Skeletal muscle tissue (tissue), 3 donors: ENCODE measurements at regions not wholly inside any gene's neighbourhood (a gene's known extent, or its start where the extent isn't known, plus 50 kb on each side); places are given as distances from the start of the nearest gene placed in this dataset.

Experiments used
- H3K27ac ChIP-seq: one replicate; pipeline ENCODE4 v1.7.0; 2013; ENCODE audit warnings: mild to moderate bottlenecking, low read depth, low read length, inconsistent platforms
- H3K27me3 ChIP-seq, 3 donors: one replicate each; pipeline ENCODE4 v1.7.0; 2013; ENCODE audit warnings: low read length in 3 of 3; ENCODE audit not compliant: control insufficient read depth in 3 of 3, insufficient read depth in 3 of 3
- H3K36me3 ChIP-seq, 3 donors: one replicate each; pipeline ENCODE4 v1.7.0; 2013; ENCODE audit warnings: low read length in 3 of 3; ENCODE audit not compliant: control insufficient read depth in 3 of 3, insufficient read depth in 3 of 3
- H3K4me1 ChIP-seq, 3 donors: one replicate each; pipeline ENCODE4 v1.7.0; 2013; ENCODE audit warnings: low read length in 3 of 3, mild to moderate bottlenecking in 3 of 3; ENCODE audit not compliant: control insufficient read depth in 3 of 3, insufficient read depth in 3 of 3
- H3K4me3 ChIP-seq, 3 donors: one replicate each; pipeline ENCODE4 v1.7.0; 2013; ENCODE audit warnings: low read length in 3 of 3
- H3K9ac ChIP-seq, 3 donors: one replicate each; pipeline ENCODE4 v1.7.0; 2013; ENCODE audit warnings: low read length in 3 of 3, mild to moderate bottlenecking in 3 of 3, moderate library complexity in 2 of 3, low read depth in 1 of 3
- H3K9me3 ChIP-seq, 3 donors: one replicate each; pipeline ENCODE4 v1.7.0; 2013; ENCODE audit warnings: low read length in 3 of 3; ENCODE audit not compliant: control insufficient read depth in 3 of 3
- donor health status: Osteomylitis.

DNA sequence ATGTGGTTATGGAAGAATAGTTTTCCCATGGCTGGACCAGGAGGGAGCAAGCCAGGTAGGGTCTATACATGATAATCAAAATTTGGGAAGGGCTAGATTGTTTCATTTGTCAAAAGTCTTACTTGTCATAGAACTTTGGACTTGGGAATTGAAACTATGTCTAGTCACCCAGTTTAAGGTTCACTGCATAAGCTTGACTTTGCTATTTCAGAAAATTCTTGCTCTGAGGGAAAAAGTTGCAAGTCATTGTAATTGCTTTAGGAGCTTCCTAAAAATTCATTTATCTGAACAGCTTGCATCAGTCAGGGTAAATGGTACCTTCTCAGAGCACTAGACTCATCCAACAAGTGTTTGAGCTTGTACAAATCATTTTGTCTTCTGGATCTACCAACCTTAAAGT is 1194.7 kb downstream of the GALC start:
- Histone ChIP-seq H3K27me3 (no peaks in the 10 kb centered on the region), H3K4me3 (no peak overlapping the region), H3K27ac (no peak overlapping the region), H3K36me3 (no peaks in the 10 kb centered on the region), H3K9me3 (no peaks in the 10 kb centered on the region), H3K4me1 (no peaks in the 10 kb centered on the region), H3K9ac (no peak overlapping the region)

DNA sequence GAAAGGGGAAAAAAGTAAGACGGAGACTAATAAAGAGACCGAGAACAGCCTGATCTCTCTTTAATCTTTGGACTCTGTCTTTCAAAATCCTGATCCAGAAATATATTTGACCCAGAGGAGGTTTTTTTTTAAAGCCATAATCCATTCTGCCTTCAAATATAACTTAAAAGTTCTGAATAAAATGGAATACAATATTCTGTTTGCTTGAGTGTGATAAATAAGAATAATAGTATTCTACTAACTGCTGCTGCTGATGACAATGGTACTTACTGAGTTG is 1196.0 kb downstream of the GALC start:
- Histone ChIP-seq H3K36me3 (no peaks in the 10 kb centered on the region), H3K9ac (no peak overlapping the region), H3K4me1 (no peaks in the 10 kb centered on the region), H3K27ac (no peak overlapping the region), H3K27me3 (no peaks in the 10 kb centered on the region), H3K9me3 (no peaks in the 10 kb centered on the region), H3K4me3 (no peak overlapping the region)

DNA sequence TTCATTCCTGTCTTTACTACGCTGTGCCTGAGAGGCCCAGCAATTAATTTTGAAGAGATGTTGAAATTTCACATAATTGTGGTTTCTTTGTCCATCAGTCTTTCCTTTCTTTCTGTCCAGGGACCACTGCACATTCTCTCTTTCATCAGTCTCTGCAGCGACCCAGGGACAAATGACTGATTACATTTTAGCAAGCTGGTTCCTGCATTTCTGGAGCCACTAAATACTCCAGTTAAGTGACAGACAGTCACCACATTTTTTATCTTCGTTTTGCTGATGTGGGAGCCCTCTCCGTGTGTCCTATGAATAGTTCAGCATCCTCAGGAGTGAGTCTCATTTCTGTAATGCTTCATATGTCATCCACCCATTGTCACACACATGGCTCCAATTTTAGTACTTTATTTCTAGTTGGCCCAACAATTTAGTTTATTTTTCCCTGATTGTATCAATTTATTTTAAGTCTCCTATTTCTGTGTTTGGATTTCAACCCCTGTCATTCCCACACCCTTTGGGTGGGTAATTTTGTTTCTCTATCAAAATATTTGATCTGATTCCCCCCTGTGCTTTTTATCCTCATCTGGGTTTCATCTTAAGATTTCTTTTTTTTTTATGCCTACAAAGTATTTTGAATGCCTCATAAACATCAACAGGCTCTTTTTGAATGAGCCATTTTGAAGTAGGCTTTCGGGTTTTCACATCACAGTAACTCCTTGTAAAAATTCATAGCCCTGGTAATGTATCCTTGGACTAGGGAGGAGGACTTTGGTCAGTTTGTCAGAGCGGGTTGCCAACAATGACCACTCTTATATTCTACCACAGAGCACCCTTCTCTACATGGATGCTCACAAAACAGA is 1196.5 kb downstream of the GALC start:
- Histone ChIP-seq H3K27me3 (no peaks in the 10 kb centered on the region), H3K9me3 (no peaks in the 10 kb centered on the region), H3K4me3 (no peak overlapping the region), H3K9ac (no peak overlapping the region), H3K4me1 (no peaks in the 10 kb centered on the region), H3K27ac (no peak overlapping the region), H3K36me3 (no peaks in the 10 kb centered on the region)

DNA sequence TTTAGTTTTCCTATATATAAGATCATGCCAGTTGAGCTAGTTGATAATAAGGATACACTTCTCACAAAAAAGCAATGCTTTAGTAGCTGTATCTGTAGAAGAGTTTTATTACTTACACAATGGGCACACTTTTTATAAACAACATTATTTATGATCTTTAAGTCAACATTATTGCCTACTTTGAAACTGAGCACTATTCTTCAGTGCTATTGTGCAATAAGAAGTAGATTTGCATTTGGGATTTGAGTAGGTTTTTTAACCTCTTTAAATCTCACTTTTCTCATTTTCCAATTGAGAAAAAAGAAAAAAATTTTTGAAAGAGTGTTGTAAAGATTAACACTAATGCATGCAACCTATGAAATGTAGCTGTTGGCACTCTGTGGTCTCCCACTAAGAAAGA is 1198.3 kb downstream of the GALC start:
- no peaks in the 10 kb centered on the region for H3K4me1 ChIP-seq
- H3K36me3 ChIP-seq: no peaks in the 10 kb centered on the region
- no peak overlapping the region for H3K27ac ChIP-seq
- H3K4me3 ChIP-seq: no peak overlapping the region
- H3K9me3 ChIP-seq: no peaks in the 10 kb centered on the region
- H3K27me3 ChIP-seq: no peaks in the 10 kb centered on the region
- H3K9ac ChIP-seq: no peak overlapping the region

DNA sequence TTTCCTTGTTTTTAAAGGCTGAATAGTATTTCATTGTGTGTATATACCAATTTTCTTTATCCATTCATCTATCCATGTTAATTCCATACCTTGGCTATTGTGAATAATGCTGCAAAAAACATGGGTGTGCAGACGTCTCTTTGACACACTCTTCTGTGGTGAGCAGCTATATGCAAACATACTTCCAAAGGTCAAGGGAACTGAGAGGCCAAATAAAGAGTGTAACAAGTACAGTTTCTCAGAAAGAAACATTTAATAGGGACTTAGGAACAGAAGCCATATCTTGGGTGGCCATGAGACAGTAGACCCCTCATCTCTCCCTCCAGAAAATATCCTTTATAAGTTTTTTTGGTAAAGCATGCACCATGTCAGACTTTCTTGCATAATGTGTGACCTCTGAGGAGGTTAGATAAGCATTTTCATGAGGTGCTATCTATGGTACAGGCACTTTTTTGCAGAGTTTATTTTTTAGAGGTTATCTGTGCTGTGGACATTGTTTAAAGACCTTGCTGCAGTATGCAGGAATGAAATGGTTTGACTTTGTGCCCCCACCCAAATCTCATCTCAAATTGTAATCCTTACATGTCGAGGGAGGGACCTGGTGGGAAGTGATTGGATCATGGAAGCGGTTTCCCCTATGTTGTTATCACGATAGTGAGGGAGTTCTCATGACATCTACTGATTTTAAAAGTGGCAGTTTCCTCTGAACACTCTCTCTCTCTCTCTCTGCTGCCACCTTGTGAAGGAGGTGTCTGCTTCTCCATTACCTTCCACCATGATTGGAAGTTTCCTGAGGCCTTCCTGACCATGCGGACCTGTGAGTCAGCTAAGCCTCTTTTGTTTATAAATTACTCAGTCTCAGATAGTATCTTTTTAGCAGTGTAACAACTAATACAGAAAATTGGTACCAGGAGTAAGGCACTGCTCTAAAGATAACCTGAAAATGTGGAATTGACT is 1202.3 kb downstream of the GALC start:
- Histone ChIP-seq H3K4me1 (no peaks in the 10 kb centered on the region), H3K36me3 (no peaks in the 10 kb centered on the region), H3K9ac (no peak overlapping the region), H3K4me3 (no peak overlapping the region), H3K27me3 (no peaks in the 10 kb centered on the region), H3K9me3 (no peaks in the 10 kb centered on the region), H3K27ac (no peak overlapping the region)

DNA sequence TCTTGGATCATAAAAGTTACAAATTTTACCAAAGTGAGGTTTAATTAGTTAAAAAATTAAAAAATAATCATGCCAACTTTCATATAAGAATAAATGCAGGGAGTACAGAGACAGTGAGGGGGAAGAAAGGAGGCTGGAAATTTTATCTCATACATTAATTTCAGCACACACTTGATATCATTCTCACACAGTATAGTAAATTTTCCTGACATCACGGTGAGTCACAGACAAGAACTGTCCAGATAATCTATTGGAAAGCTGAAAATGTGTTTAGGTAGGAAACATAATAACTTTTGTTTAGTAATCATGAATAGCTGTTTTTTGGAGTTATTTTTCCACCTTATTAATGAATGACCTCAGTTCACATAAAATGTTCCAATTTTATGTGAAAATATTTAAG is 1204.8 kb downstream of the GALC start:
- H3K36me3 ChIP-seq: no peaks in the 10 kb centered on the region
- H3K4me1 ChIP-seq: no peaks in the 10 kb centered on the region
- no peaks in the 10 kb centered on the region for H3K27me3 ChIP-seq
- no peak overlapping the region for H3K27ac ChIP-seq
- H3K9me3 ChIP-seq: no peaks in the 10 kb centered on the region
- H3K9ac ChIP-seq: no peak overlapping the region
- H3K4me3 ChIP-seq: no peak overlapping the region

DNA sequence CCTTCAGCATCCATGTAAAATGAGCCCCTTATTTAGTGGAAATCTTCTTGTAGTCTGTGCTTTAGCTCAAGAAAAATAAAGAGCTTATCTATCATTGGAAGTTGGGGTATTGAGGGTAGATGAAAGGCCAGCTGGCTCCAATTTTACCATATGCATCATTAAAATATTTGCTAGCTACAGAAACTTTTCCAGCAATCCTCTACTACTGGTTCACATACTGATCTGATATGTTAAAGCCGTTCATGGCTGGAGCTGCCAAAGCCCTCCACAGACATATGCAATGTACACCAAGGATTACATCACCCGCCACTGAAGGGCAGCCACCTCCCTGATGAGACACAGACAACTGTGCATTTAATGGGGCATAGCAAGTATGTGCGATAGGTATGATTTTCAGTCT is 1205.3 kb downstream of the GALC start:
- Histone ChIP-seq H3K9ac (no peak overlapping the region), H3K9me3 (no peaks in the 10 kb centered on the region), H3K36me3 (no peaks in the 10 kb centered on the region), H3K4me1 (no peaks in the 10 kb centered on the region), H3K27me3 (no peaks in the 10 kb centered on the region), H3K27ac (no peak overlapping the region), H3K4me3 (no peak overlapping the region)

DNA sequence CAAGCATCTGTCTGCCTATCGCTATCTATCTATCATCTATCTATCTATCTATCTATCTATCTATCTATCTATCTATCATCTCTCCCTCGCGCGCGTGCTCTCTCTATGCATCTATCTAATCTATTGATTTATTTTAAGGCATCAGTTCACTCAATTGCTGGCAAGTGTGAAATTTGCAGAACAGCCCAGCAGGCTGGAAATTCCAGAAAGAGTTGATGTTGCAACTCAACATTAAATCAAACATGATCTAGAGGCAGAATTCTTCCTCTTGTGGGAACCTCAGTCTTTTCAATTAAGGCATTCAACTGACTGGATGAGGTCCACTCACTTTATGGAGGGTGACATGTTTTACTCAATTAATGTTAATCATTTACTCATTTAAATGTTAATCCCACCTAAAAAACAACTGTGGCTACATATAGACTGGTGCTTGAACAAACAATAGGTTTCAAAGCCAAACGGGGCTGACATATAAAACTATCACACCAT is 1210.8 kb downstream of the GALC start:
- no peak overlapping the region for H3K9ac ChIP-seq
- no peaks in the 10 kb centered on the region for H3K27me3 ChIP-seq
- no peak overlapping the region for H3K4me3 ChIP-seq

DNA sequence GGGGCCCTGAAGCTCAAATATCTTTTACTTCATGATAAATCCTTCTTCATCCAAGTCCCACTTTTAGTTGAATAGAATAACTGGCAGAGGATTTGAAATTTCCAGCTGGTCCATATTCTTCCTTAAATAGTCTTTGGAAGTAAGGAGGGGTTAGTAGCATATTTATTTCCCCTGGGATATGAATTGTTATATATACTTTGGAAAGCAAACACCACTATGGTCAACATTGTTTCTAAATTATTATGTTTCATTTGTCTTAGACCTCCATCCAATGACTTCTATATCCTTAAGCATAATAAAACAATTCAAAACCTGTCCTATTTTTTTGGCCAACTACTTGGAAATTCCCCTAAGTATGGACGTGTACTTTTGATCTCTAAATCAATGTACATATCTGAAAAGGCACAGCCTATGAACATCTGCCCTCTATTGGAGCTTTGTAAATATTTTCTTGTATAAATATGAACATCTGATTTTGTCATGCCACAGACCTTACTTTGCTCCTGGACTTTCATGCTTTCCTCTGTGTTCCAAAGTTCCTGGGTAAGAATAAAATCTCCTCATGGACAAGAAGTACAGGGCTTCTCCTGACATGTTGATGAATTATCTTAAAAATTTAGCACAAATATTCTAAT is 1212.0 kb downstream of the GALC start:
- no peaks in the 10 kb centered on the region for H3K4me1 ChIP-seq
- no peaks in the 10 kb centered on the region for H3K9me3 ChIP-seq
- no peak overlapping the region for H3K9ac ChIP-seq
- H3K4me3 ChIP-seq: no peak overlapping the region
- no peak overlapping the region for H3K27ac ChIP-seq
- H3K36me3 ChIP-seq: no peaks in the 10 kb centered on the region
- no peaks in the 10 kb centered on the region for H3K27me3 ChIP-seq

More for the DNA sequence above, 1210.8 kb downstream of the GALC start:
- no peak overlapping the region for H3K27ac ChIP-seq
- H3K36me3 ChIP-seq: no peaks in the 10 kb centered on the region
- H3K9me3 ChIP-seq: no peaks in the 10 kb centered on the region
- H3K4me1 ChIP-seq: no peaks in the 10 kb centered on the region

DNA sequence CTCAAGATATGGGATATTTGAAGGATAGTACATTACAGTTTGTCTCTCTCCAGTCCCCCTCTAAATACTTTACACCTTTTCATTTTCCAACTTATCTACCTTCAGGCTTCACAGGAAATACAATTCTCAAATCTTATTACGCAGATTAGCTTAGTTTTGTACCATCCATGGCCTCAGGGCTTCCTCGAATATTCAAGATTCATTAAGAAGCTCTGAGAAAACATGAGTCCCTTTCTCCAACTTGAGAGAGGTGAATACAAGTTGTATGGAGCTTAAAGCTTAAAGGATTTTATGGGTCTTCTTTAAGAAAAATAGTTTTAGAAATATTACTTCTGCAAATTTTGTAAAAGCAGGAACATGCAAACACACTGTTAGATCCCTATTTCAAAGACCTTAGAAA is 1212.5 kb downstream of the GALC start:
- Histone ChIP-seq H3K27me3 (no peaks in the 10 kb centered on the region), H3K27ac (no peak overlapping the region), H3K9me3 (no peaks in the 10 kb centered on the region), H3K4me3 (no peak overlapping the region), H3K9ac (no peak overlapping the region), H3K4me1 (no peaks in the 10 kb centered on the region), H3K36me3 (no peaks in the 10 kb centered on the region)
